H9 (cell line): ENCODE measurements at regions not wholly inside any gene's neighbourhood (a gene's known extent, or its start where the extent isn't known, plus 50 kb on each side); places are given as distances from the start of the nearest gene placed in this dataset.

Source experiments
- DNase-seq: peaks from one replicate; pipeline ENCODE4 v3.0.0-alpha.2; 2017
- H2AFZ ChIP-seq: one replicate; pipeline ENCODE4 v1.6.1; 2013; ENCODE audit warnings: mild to moderate bottlenecking, low read length, control low read depth, moderate library complexity
- H2AK5ac ChIP-seq: 2 replicates; pipeline ENCODE4 v1.6.1; 2013; ENCODE audit warnings: low read length, control low read depth, mixed read lengths; ENCODE audit not compliant: insufficient read length
- H2BK120ac ChIP-seq: one replicate; pipeline ENCODE4 v1.6.1; 2013; ENCODE audit warnings: low read depth, mild to moderate bottlenecking, low read length, control low read depth, inconsistent platforms; ENCODE audit not compliant: poor library complexity, severe bottlenecking
- H2BK12ac ChIP-seq: 2 replicates; pipeline ENCODE4 v1.6.1; 2013; ENCODE audit warnings: low read length, control low read depth, mixed read lengths, low read depth; ENCODE audit not compliant: insufficient read length
- H2BK15ac ChIP-seq: 2 replicates; pipeline ENCODE4 v1.6.1; 2013; ENCODE audit warnings: low read depth, low read length, control low read depth
- H2BK20ac ChIP-seq: one replicate; pipeline ENCODE4 v1.6.1; 2013; ENCODE audit warnings: low read depth, mild to moderate bottlenecking, low read length, control low read depth, inconsistent platforms; ENCODE audit not compliant: poor library complexity, severe bottlenecking
- H2BK5ac ChIP-seq: 2 replicates; pipeline ENCODE4 v1.6.1; 2013; ENCODE audit warnings: low read length, control low read depth, mixed read lengths; ENCODE audit not compliant: insufficient read length
- H3K14ac ChIP-seq: 2 replicates; pipeline ENCODE4 v1.6.1; 2013; ENCODE audit warnings: low read length, control low read depth; ENCODE audit not compliant: insufficient read depth
- H3K18ac ChIP-seq: 2 replicates; pipeline ENCODE4 v1.6.1; 2013; ENCODE audit warnings: low read depth, mild to moderate bottlenecking, mixed read lengths, low read length, control low read depth; ENCODE audit not compliant: insufficient read length
- H3K23ac ChIP-seq: 2 replicates; pipeline ENCODE4 v1.6.1; 2013; ENCODE audit warnings: low read length, control low read depth, mixed read lengths, low read depth; ENCODE audit not compliant: insufficient read length
- H3K23me2 ChIP-seq: 2 replicates; pipeline ENCODE4 v1.6.1; 2013; ENCODE audit warnings: low read depth, mild to moderate bottlenecking, mixed read lengths, low read length, control low read depth; ENCODE audit not compliant: insufficient read length, poor library complexity, severe bottlenecking
- H3K27ac ChIP-seq: 2 replicates; pipeline ENCODE4 v1.5.1; 2013; ENCODE audit warnings: low read length, control low read depth, mixed read lengths, low read depth; ENCODE audit not compliant: insufficient read length
- H3K27me3 ChIP-seq: 2 replicates; pipeline ENCODE4 v1.6.1; 2013; ENCODE audit warnings: low read length, control low read depth, inconsistent platforms; ENCODE audit not compliant: insufficient read depth
- H3K4ac ChIP-seq: 2 replicates; pipeline ENCODE4 v1.6.1; 2013; ENCODE audit warnings: low read depth, mild to moderate bottlenecking, control low read depth, inconsistent platforms, low read length, moderate library complexity
- H3K4me1 ChIP-seq: 2 replicates; pipeline ENCODE4 v1.6.1; 2013; ENCODE audit warnings: low read length, control low read depth, inconsistent platforms; ENCODE audit not compliant: insufficient read depth
- H3K4me2 ChIP-seq: 2 replicates; pipeline ENCODE4 v1.6.1; 2013; ENCODE audit warnings: low read length, control low read depth, mixed read lengths; ENCODE audit not compliant: insufficient read length, insufficient read depth
- H3K56ac ChIP-seq: 2 replicates; pipeline ENCODE4 v1.6.1; 2013; ENCODE audit warnings: low read depth, mild to moderate bottlenecking, mixed read lengths, low read length, control low read depth; ENCODE audit not compliant: insufficient read length
- H3K79me1 ChIP-seq: 2 replicates; pipeline ENCODE4 v1.6.1; 2013; ENCODE audit warnings: low read depth, mild to moderate bottlenecking, moderate library complexity, low read length, control low read depth, inconsistent platforms; ENCODE audit not compliant: insufficient read depth, poor library complexity, severe bottlenecking
- H3K79me2 ChIP-seq: 2 replicates; pipeline ENCODE4 v1.6.1; 2013; ENCODE audit warnings: low read length, control low read depth, inconsistent platforms; ENCODE audit not compliant: insufficient read depth
- H3K9ac ChIP-seq: 2 replicates; pipeline ENCODE4 v1.6.1; 2013; ENCODE audit warnings: low read length, control low read depth, mixed read lengths; ENCODE audit not compliant: insufficient read length; ENCODE audit errors: extremely low read depth
- H3K9me3 ChIP-seq: one replicate; pipeline ENCODE4 v1.6.1; 2013; ENCODE audit warnings: low read depth, low read length, inconsistent platforms; ENCODE audit not compliant: control insufficient read depth
- H3T11ph ChIP-seq: one replicate; pipeline ENCODE4 v1.6.1; 2013; ENCODE audit warnings: mild to moderate bottlenecking, low read length, control low read depth, inconsistent platforms
- H4K20me1 ChIP-seq: one replicate; pipeline ENCODE4 v1.6.1; 2013; ENCODE audit not compliant: control insufficient read depth, insufficient read length, insufficient read depth
- H4K5ac ChIP-seq: 2 replicates; pipeline ENCODE4 v1.6.1; 2013; ENCODE audit warnings: low read depth, mild to moderate bottlenecking, mixed read lengths, low read length, control low read depth; ENCODE audit not compliant: insufficient read length
- H4K8ac ChIP-seq: replicated peaks from 2 replicates; pipeline ENCODE4 v1.6.1; 2013; ENCODE audit warnings: low read length, control low read depth, mixed read lengths, low read depth; ENCODE audit not compliant: insufficient read length
- H4K91ac ChIP-seq: 2 replicates; pipeline ENCODE4 v1.6.1; 2013; ENCODE audit warnings: low read depth, mild to moderate bottlenecking, moderate library complexity, mixed read lengths, low read length, control low read depth; ENCODE audit not compliant: insufficient read length
- H3K27ac Mint-ChIP-seq, 3 experiments: 2 replicates in 2 of 3; 3 replicates in 1 of 3; pipeline ENCODE4 v1.8.0; 2020 to 2021; ENCODE audit warnings: mixed read lengths in 3 of 3, mild to moderate bottlenecking in 1 of 3, moderate library complexity in 1 of 3
- H3K27me3 Mint-ChIP-seq: 2 replicates; pipeline ENCODE4 v1.8.0; 2021; ENCODE audit warnings: low read depth, mild to moderate bottlenecking, moderate library complexity, mixed read lengths
- H3K36me3 Mint-ChIP-seq, 3 experiments: 2 replicates in 2 of 3; 3 replicates in 1 of 3; pipeline ENCODE4 v1.8.0; 2020 to 2021; ENCODE audit warnings: low read depth in 3 of 3, mixed read lengths in 3 of 3; ENCODE audit not compliant: insufficient read depth in 1 of 3
- H3K4me1 Mint-ChIP-seq, 2 experiments: 2 replicates each; pipeline ENCODE4 v1.8.0; 2020; ENCODE audit warnings: mixed read lengths in 2 of 2
- H3K4me3 Mint-ChIP-seq, 2 experiments: 2 replicates in 1 of 2; 3 replicates in 1 of 2; pipeline ENCODE4 v1.8.0; 2020 to 2021; ENCODE audit warnings: mild to moderate bottlenecking in 2 of 2, mixed read lengths in 2 of 2, moderate library complexity in 1 of 2
- H3K9me3 Mint-ChIP-seq, 2 experiments: 2 replicates in 1 of 2; 3 replicates in 1 of 2; pipeline ENCODE4 v1.8.0; 2020; ENCODE audit warnings: mild to moderate bottlenecking in 2 of 2, mixed read lengths in 2 of 2, moderate library complexity in 1 of 2
- CTCF ChIP-seq: fragments of 200-600 bp; sonication (generic); conservative IDR thresholded peaks from 3 replicates; pipeline ENCODE4 v1.8.0; 2021; ENCODE audit warnings: antibody characterized with exemption, mild to moderate bottlenecking

DNA sequence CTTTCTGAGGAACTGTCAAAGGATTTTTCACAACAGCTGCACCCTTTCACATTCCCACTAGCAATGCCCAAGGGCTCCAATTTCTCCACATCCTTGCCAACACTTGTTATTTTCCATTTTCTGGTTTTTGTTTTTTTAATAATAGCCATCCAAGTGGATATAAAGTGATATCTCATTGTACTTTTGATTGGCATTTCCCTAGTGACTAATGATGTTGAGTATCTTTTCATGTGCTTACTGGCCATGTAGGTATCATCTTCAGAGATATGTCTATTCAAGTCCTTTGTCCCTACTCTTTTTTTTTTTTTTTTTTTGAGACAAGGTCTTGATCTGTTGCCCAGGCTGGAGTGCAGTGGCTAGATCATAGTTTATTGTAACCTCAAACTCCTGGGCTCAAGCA lies 115.8 kb upstream of the HAND1 start:
- no peak overlapping the region for H3K14ac ChIP-seq
- H4K91ac ChIP-seq = no peak overlapping the region
- H3K36me3 Mint-ChIP-seq = no peaks in the 10 kb centered on the region
- no peak overlapping the region for H3T11ph ChIP-seq
- H2BK5ac ChIP-seq = no peak overlapping the region
- no peaks in the 10 kb centered on the region for H3K27me3 ChIP-seq
- no peaks in the 10 kb centered on the region for H3K79me1 ChIP-seq
- H3K4me2 ChIP-seq = no peak overlapping the region
- DNase-seq = no peak
- no peak overlapping the region for H2BK120ac ChIP-seq
- no peak overlapping the region for H3K9ac ChIP-seq
- no peak overlapping the region for H3K4me3 Mint-ChIP-seq
- H3K27ac ChIP-seq = no peak overlapping the region
- no peaks in the 10 kb centered on the region for H3K9me3 ChIP-seq
- H2AFZ ChIP-seq = no peak overlapping the region
- H3K4ac ChIP-seq = no peak overlapping the region
- no peak for TF ChIP-seq CTCF
- H3K23me2 ChIP-seq = no peaks in the 10 kb centered on the region
- no peak overlapping the region for H3K18ac ChIP-seq
- no peak overlapping the region for H2BK12ac ChIP-seq
- no peaks in the 10 kb centered on the region for H4K20me1 ChIP-seq
- no peak overlapping the region for H2AK5ac ChIP-seq
- H3K23ac ChIP-seq = no peak overlapping the region
- no peak overlapping the region for H2BK20ac ChIP-seq
- no peak overlapping the region for H3K27ac Mint-ChIP-seq
- H3K27me3 Mint-ChIP-seq = peaks cover 21% of the 10 kb centered on the region
- no peak overlapping the region for H2BK15ac ChIP-seq
- no peaks in the 10 kb centered on the region; a peak in 2 of 4 replicates for H3K4me1 Mint-ChIP-seq
- H3K4me1 ChIP-seq = no peaks in the 10 kb centered on the region
- no peak overlapping the region for H4K5ac ChIP-seq
- no peak overlapping the region for H3K56ac ChIP-seq
- H3K79me2 ChIP-seq = no peaks in the 10 kb centered on the region
- no peak overlapping the region for H4K8ac ChIP-seq
- peaks cover 0 to 3% of the 10 kb centered on the region in 2 experiments; a peak in 2 of 5 replicates for H3K9me3 Mint-ChIP-seq
